Neuronal stem cell (in vitro differentiated cells): ENCODE measurements at regions not wholly inside any gene's neighbourhood (a gene's known extent, or its start where the extent isn't known, plus 50 kb on each side); places are given as distances from the start of the nearest gene placed in this dataset.

ENCODE experiments used
- DNase-seq: peaks from one replicate; pipeline ENCODE4 v3.0.0-alpha.2; 2013; ENCODE audit warnings: low spot score
- H2AFZ ChIP-seq: one replicate; pipeline ENCODE4 v1.6.1; 2013; ENCODE audit warnings: mild to moderate bottlenecking, low read length, inconsistent platforms
- H2AK5ac ChIP-seq: 2 replicates; pipeline ENCODE4 v1.6.1; 2013; ENCODE audit warnings: low read depth, mild to moderate bottlenecking, inconsistent platforms, low read length, moderate library complexity, mixed read lengths
- H2BK120ac ChIP-seq: 2 replicates; pipeline ENCODE4 v1.6.1; 2013; ENCODE audit warnings: low read depth, mild to moderate bottlenecking, inconsistent platforms, low read length, moderate library complexity, mixed read lengths
- H2BK12ac ChIP-seq: one replicate; pipeline ENCODE4 v1.6.1; 2013; ENCODE audit warnings: low read length, inconsistent platforms
- H2BK15ac ChIP-seq: 2 replicates; pipeline ENCODE4 v1.6.1; 2013; ENCODE audit warnings: mild to moderate bottlenecking, low read length, inconsistent platforms, mixed read lengths
- H2BK5ac ChIP-seq: one replicate; pipeline ENCODE4 v1.6.1; 2013; ENCODE audit warnings: inconsistent platforms, mild to moderate bottlenecking, low read length, moderate library complexity
- H3K14ac ChIP-seq: one replicate; pipeline ENCODE4 v1.6.1; 2013; ENCODE audit warnings: low read length, inconsistent platforms
- H3K18ac ChIP-seq: 2 replicates; pipeline ENCODE4 v1.6.1; 2013; ENCODE audit warnings: low read length, inconsistent platforms
- H3K23ac ChIP-seq: 2 replicates; pipeline ENCODE4 v1.6.1; 2013; ENCODE audit warnings: low read depth, mild to moderate bottlenecking, mixed read lengths, low read length, inconsistent platforms; ENCODE audit not compliant: poor library complexity
- H3K27ac ChIP-seq: replicated peaks from 3 replicates; pipeline ENCODE4 v1.5.1; 2013; ENCODE audit warnings: low read length, inconsistent platforms
- H3K27me3 ChIP-seq, 3 experiments: 2 replicates each; pipeline ENCODE4 v1.6.1; 2013; ENCODE audit warnings: low read length in 3 of 3, mild to moderate bottlenecking in 2 of 3, inconsistent platforms in 1 of 3, low read depth in 1 of 3, mixed read lengths in 1 of 3, moderate library complexity in 1 of 3; ENCODE audit not compliant: control insufficient read depth in 3 of 3, insufficient read depth in 3 of 3
- H3K36me3 ChIP-seq, 2 donors: replicated peaks in 1 of 2; 2 replicates each; pipeline ENCODE4 v1.6.1; 2013; ENCODE audit warnings: low read length in 2 of 2; ENCODE audit not compliant: control insufficient read depth in 2 of 2, insufficient read depth in 2 of 2
- H3K4ac ChIP-seq: 2 replicates; pipeline ENCODE4 v1.6.1; 2013; ENCODE audit warnings: inconsistent platforms, mild to moderate bottlenecking, low read length, moderate library complexity
- H3K4me1 ChIP-seq, 2 donors: 1 replicate in 1 of 2; 2 replicates in 1 of 2; pipeline ENCODE4 v1.6.1; 2013; ENCODE audit warnings: low read length in 2 of 2, low read depth in 1 of 2; ENCODE audit not compliant: control insufficient read depth in 2 of 2, insufficient read depth in 1 of 2
- H3K4me2 ChIP-seq: one replicate; pipeline ENCODE4 v1.6.1; 2013; ENCODE audit warnings: mild to moderate bottlenecking, low read length, inconsistent platforms; ENCODE audit not compliant: insufficient read depth, poor library complexity, severe bottlenecking
- H3K4me3 ChIP-seq, 2 donors: 2 replicates each; pipeline ENCODE4 v1.5.1; 2013; ENCODE audit warnings: low read length in 2 of 2, mild to moderate bottlenecking in 2 of 2, inconsistent platforms in 1 of 2, moderate library complexity in 1 of 2
- H3K79me1 ChIP-seq: one replicate; pipeline ENCODE4 v1.6.1; 2013; ENCODE audit warnings: low read depth, mild to moderate bottlenecking, inconsistent platforms, low read length, moderate library complexity
- H3K9ac ChIP-seq: one replicate; pipeline ENCODE4 v1.6.1; 2013; ENCODE audit warnings: mild to moderate bottlenecking, low read depth, low read length, inconsistent platforms; ENCODE audit not compliant: poor library complexity
- H3K9me3 ChIP-seq, 2 donors: replicated peaks in 1 of 2; 2 replicates each; pipeline versions ENCODE3 to v1.6.1; 2013; ENCODE audit warnings: low read length in 2 of 2, mild to moderate bottlenecking in 2 of 2, inconsistent platforms in 1 of 2, low read depth in 1 of 2, mixed read lengths in 1 of 2, moderate library complexity in 1 of 2; ENCODE audit not compliant: control insufficient read depth in 2 of 2, insufficient read depth in 1 of 2
- H4K8ac ChIP-seq: one replicate; pipeline ENCODE4 v1.6.1; 2013; ENCODE audit warnings: low read depth, mild to moderate bottlenecking, inconsistent platforms, low read length, moderate library complexity
- H4K91ac ChIP-seq: one replicate; pipeline ENCODE4 v1.6.1; 2013; ENCODE audit warnings: low read length, low read depth, mild to moderate bottlenecking, inconsistent platforms; ENCODE audit not compliant: poor library complexity
- WGBS, 2 donors: extraction: QIAGEN DNeasy Blood & Tissue Kit; methylation state at CpG; one replicate each; pipeline ENCODE4 v1.1.7; 2013; ENCODE audit warnings: missing lambda C conversion rate in 2 of 2, mixed read lengths in 1 of 2; ENCODE audit not compliant: insufficient read length in 2 of 2, insufficient replicate concordance in 1 of 2; ENCODE audit errors: extremely low coverage in 2 of 2; 5-methylcytosine and 5-hydroxymethylcytosine counted together

- H3K18ac ChIP-seq = no peak overlapping the region
- no peak overlapping the region for H3K23ac ChIP-seq
- no peak overlapping the region for H2AK5ac ChIP-seq
- H3K9me3 ChIP-seq = no peaks in the 10 kb centered on the region
- no peaks in the 10 kb centered on the region for H3K36me3 ChIP-seq
- H3K4me2 ChIP-seq = no peak overlapping the region
- H3K79me1 ChIP-seq = no peaks in the 10 kb centered on the region
- no peak overlapping the region for H2BK120ac ChIP-seq
- H2BK12ac ChIP-seq = no peak overlapping the region
- no peak for DNase-seq
- no CpG with 5 or more reads among the region's 1 CpG for WGBS, 2 donors
- no peak overlapping the region for H4K91ac ChIP-seq
- no peak overlapping the region for H3K4ac ChIP-seq
- no peaks in the 10 kb centered on the region for H3K4me1 ChIP-seq
- H2AFZ ChIP-seq = no peak overlapping the region
- H2BK15ac ChIP-seq = no peak overlapping the region
- H3K14ac ChIP-seq = no peak overlapping the region
- no peaks in the 10 kb centered on the region for H3K27me3 ChIP-seq
- H2BK5ac ChIP-seq = no peak overlapping the region
- H3K27ac ChIP-seq = no peak overlapping the region
- H3K4me3 ChIP-seq = no peak overlapping the region
- no peak overlapping the region for H4K8ac ChIP-seq
- no peak overlapping the region for H3K9ac ChIP-seq
Observed at GRCh38 chr11:30758518-30758917, 172.4 kb upstream of the MPPED2 start.

GRCh38 chr11:30758012-30758411, 171.9 kb upstream of the MPPED2 start:
- no peak overlapping the region for H3K18ac ChIP-seq
- no peak overlapping the region for H3K27ac ChIP-seq
- H2AK5ac ChIP-seq = no peak overlapping the region

GRCh38 chr11:30753994-30754393, 167.8 kb upstream of the MPPED2 start:
- H3K27me3 ChIP-seq = no peaks in the 10 kb centered on the region
- H3K23ac ChIP-seq = no peak overlapping the region
- H2BK5ac ChIP-seq = no peak overlapping the region
- no peak overlapping the region for H2BK120ac ChIP-seq
- peaks cover 0 to under 1% of the 10 kb centered on the region in 2 donors for H3K4me1 ChIP-seq
- H3K4me2 ChIP-seq = no peak overlapping the region
- H3K14ac ChIP-seq = no peak overlapping the region
- H3K4me3 ChIP-seq = no peak overlapping the region
- no CpG with 5 or more reads among the region's 2 CpGs for WGBS, 2 donors
- H3K9ac ChIP-seq = no peak overlapping the region
- DNase-seq = no peak
- no peak overlapping the region for H3K4ac ChIP-seq
- H3K18ac ChIP-seq = no peak overlapping the region
- no peaks in the 10 kb centered on the region for H3K79me1 ChIP-seq
- no peak overlapping the region for H4K8ac ChIP-seq
- H2BK15ac ChIP-seq = no peak overlapping the region
- H3K27ac ChIP-seq = no peak overlapping the region
- no peaks in the 10 kb centered on the region for H3K36me3 ChIP-seq
- no peak overlapping the region for H2BK12ac ChIP-seq
- no peak overlapping the region for H2AK5ac ChIP-seq
- H4K91ac ChIP-seq = no peak overlapping the region
- H2AFZ ChIP-seq = no peak overlapping the region
- H3K9me3 ChIP-seq = no peaks in the 10 kb centered on the region

More at GRCh38 chr11:30758012-30758411, 171.9 kb upstream of the MPPED2 start:
- no peak overlapping the region for H2BK12ac ChIP-seq
- H3K4ac ChIP-seq = no peak overlapping the region
- no peak overlapping the region for H3K14ac ChIP-seq
- no peak for DNase-seq
- H2AFZ ChIP-seq = no peak overlapping the region
- H4K91ac ChIP-seq = no peak overlapping the region
- no peak overlapping the region for H4K8ac ChIP-seq
- no peaks in the 10 kb centered on the region for H3K27me3 ChIP-seq
- no peak overlapping the region for H3K9ac ChIP-seq
- H3K4me2 ChIP-seq = no peak overlapping the region
- no peak overlapping the region for H2BK15ac ChIP-seq
- no peaks in the 10 kb centered on the region for H3K79me1 ChIP-seq
- no peak overlapping the region for H3K4me3 ChIP-seq
- no peaks in the 10 kb centered on the region for H3K36me3 ChIP-seq
- H2BK120ac ChIP-seq = no peak overlapping the region
- H3K23ac ChIP-seq = no peak overlapping the region
- no peaks in the 10 kb centered on the region for H3K4me1 ChIP-seq
- WGBS, 2 donors = no CpG with 5 or more reads among the region's 3 CpGs
- no peak overlapping the region for H2BK5ac ChIP-seq
- H3K9me3 ChIP-seq = no peaks in the 10 kb centered on the region

- Histone ChIP-seq H3K36me3 (no peaks in the 10 kb centered on the region), H3K27me3 (no peaks in the 10 kb centered on the region)
- DNase-seq = no peak
Observed at GRCh38 chr11:30753504-30753903, 167.4 kb upstream of the MPPED2 start.

More at GRCh38 chr11:30753504-30753903, 167.4 kb upstream of the MPPED2 start:
- no peak overlapping the region for H3K9ac ChIP-seq
- H3K4me2 ChIP-seq = no peak overlapping the region
- H2BK120ac ChIP-seq = no peak overlapping the region
- no peak overlapping the region for H2BK15ac ChIP-seq
- H4K8ac ChIP-seq = no peak overlapping the region
- H3K14ac ChIP-seq = no peak overlapping the region
- no peak overlapping the region for H3K18ac ChIP-seq
- no peak overlapping the region for H2AFZ ChIP-seq
- no peaks in the 10 kb centered on the region for H3K79me1 ChIP-seq
- no peak overlapping the region for H4K91ac ChIP-seq
- peaks cover 0 to 3% of the 10 kb centered on the region in 2 donors for H3K4me1 ChIP-seq
- H2BK12ac ChIP-seq = no peak overlapping the region
- H3K4ac ChIP-seq = no peak overlapping the region
- no peak overlapping the region for H2AK5ac ChIP-seq
- H3K9me3 ChIP-seq = no peaks in the 10 kb centered on the region
- no peak overlapping the region for H3K23ac ChIP-seq
- H2BK5ac ChIP-seq = no peak overlapping the region
- no peak overlapping the region for H3K27ac ChIP-seq
- WGBS, 2 donors = no CpG with 5 or more reads among the region's 5 CpGs
- H3K4me3 ChIP-seq = no peak overlapping the region
